Activated T-helper 1 cell treated with anti-CD3 and anti-CD28 coated beads, Interleukin-12 subunit alpha, Interleukin-12 subunit beta, Interleukin-2, Interleukin-4 antibody, amounts not matched to agents 30 ng/mL and 10 ng/mL and 1 ng/mL, durations not matched to agents 14 hours and 24 hours and 36 hours (primary cell): ENCODE measurements at regions not wholly inside any gene's neighbourhood (a gene's known extent, or its start where the extent isn't known, plus 50 kb on each side); places are given as distances from the start of the nearest gene placed in this dataset.

Experiments used
- DNase-seq: peaks from one replicate; pipeline ENCODE4 v3.0.0; 2021; ENCODE audit warnings: low spot score
- H3K27ac Mint-ChIP-seq: one replicate; pipeline ENCODE4 v1.8.0; 2021; ENCODE audit warnings: mild to moderate bottlenecking, mixed read lengths
- H3K27me3 Mint-ChIP-seq: one replicate; pipeline ENCODE4 v1.8.0; 2022; ENCODE audit warnings: mild to moderate bottlenecking, moderate library complexity, mixed read lengths; ENCODE audit not compliant: insufficient read depth
- H3K36me3 Mint-ChIP-seq: one replicate; pipeline ENCODE4 v1.8.0; 2021; ENCODE audit warnings: low read depth, mixed read lengths
- H3K4me1 Mint-ChIP-seq: one replicate; pipeline ENCODE4 v1.8.0; 2021; ENCODE audit warnings: low read depth, mixed read lengths
- H3K4me3 Mint-ChIP-seq: one replicate; pipeline ENCODE4 v1.8.0; 2021; ENCODE audit warnings: mild to moderate bottlenecking, moderate library complexity, mixed read lengths
- H3K9me3 Mint-ChIP-seq: one replicate; pipeline ENCODE4 v1.8.0; 2021; ENCODE audit warnings: mixed read lengths
- intact Hi-C: fragments of 100-400 bp; cut with micrococcal nuclease; formaldehyde crosslinking; loops from one replicate; pipeline ENCODE4 v1.15.1; 2024

GRCh38 chr12:28866715-28867503 lies 282.2 kb upstream of the FAR2 start:
- no peaks in the 10 kb centered on the region for H3K27me3 Mint-ChIP-seq
- no peaks in the 10 kb centered on the region for H3K9me3 Mint-ChIP-seq
- H3K4me3 Mint-ChIP-seq: no peak overlapping the region
- H3K4me1 Mint-ChIP-seq: no peaks in the 10 kb centered on the region
- H3K27ac Mint-ChIP-seq: no peak overlapping the region
- H3K36me3 Mint-ChIP-seq: no peaks in the 10 kb centered on the region
- intact Hi-C loops: no loop called here
- DNase-seq: no peak

DNA sequence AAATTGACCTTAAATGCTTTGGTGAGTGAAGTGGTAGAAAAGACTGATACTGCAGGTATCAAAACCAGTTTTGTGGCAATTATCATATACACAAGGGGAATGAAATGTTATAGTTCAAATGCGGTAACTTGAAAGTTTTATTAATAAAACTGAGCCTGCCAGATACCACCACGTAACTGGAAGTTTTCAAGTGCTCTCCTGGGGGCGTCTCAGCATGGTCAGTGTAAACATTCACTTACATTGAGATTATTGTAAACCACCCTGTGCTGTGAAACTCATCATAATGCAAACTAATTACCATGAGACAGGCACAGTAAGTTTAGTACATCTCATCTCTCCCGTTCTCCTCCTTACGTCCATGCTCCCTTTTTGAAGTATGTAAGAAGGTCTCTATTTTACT lies 280.7 kb upstream of the FAR2 start:
- Mint-ChIP-seq H3K4me3 (no peak overlapping the region), H3K4me1 (no peaks in the 10 kb centered on the region), H3K9me3 (no peaks in the 10 kb centered on the region), H3K27me3 (no peaks in the 10 kb centered on the region), H3K36me3 (no peaks in the 10 kb centered on the region), H3K27ac (no peak overlapping the region)
- intact Hi-C loops: no loop called here
- no peak for DNase-seq

GRCh38 chr12:28869197-28869596 lies 279.9 kb upstream of the FAR2 start:
- Mint-ChIP-seq H3K27ac (no peak overlapping the region), H3K36me3 (no peaks in the 10 kb centered on the region), H3K27me3 (no peaks in the 10 kb centered on the region), H3K4me3 (no peak overlapping the region), H3K4me1 (no peaks in the 10 kb centered on the region), H3K9me3 (no peaks in the 10 kb centered on the region)
- intact Hi-C loops: no loop called here
- DNase-seq: no peak

GRCh38 chr12:28870839-28871440 lies 278.1 kb upstream of the FAR2 start:
- H3K27me3 Mint-ChIP-seq: no peaks in the 10 kb centered on the region
- DNase-seq: no peak
- H3K9me3 Mint-ChIP-seq: no peaks in the 10 kb centered on the region
- no peaks in the 10 kb centered on the region for H3K36me3 Mint-ChIP-seq
- no peak overlapping the region for H3K4me3 Mint-ChIP-seq
- intact Hi-C loops: loop anchor here (5.0 kb wide), 1 partner anchor 899 kb away; the partner anchor contains the start of gene PTHLH
- H3K27ac Mint-ChIP-seq: no peak overlapping the region
- no peaks in the 10 kb centered on the region for H3K4me1 Mint-ChIP-seq

DNA sequence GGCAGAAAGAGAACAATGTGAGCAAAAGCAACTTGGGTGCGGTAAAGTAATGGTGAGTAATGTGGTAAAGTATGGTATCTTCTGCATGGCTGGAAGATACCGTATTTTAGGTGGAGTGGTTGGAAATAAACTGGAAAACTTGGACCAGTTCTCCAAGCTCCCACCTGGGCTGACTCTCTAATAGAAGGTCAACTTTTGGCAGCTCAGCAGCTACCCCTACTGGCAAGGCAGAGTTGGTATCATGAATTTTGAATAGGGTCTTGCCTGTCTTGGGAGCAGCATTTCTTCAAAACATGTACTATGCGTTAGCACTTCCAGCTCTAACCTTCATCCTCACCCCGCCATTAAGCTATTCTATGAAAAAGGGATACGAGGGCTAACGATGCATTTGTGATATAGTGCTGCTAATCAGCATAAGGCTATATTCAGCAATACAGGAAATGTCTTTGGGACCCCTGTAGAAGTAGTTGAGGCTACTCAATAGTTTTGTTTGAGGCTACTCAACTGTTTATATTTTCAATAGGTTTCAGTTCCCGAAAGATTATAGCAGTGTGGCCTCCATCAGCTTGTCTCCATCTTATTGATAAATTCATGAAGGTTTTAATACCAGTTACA lies 276.3 kb upstream of the FAR2 start:
- Mint-ChIP-seq H3K9me3 (no peaks in the 10 kb centered on the region), H3K4me3 (no peak overlapping the region), H3K27me3 (no peaks in the 10 kb centered on the region), H3K4me1 (no peaks in the 10 kb centered on the region), H3K36me3 (no peaks in the 10 kb centered on the region), H3K27ac (no peak overlapping the region)
- DNase-seq: no peak
- intact Hi-C loops: loop anchor here (2.0 to 5.0 kb wide), 2 partner anchors 900 to 1140 kb away; partner anchors contain the start of gene PTHLH

GRCh38 chr12:28874758-28875157 lies 274.3 kb upstream of the FAR2 start:
- Mint-ChIP-seq H3K27me3 (no peaks in the 10 kb centered on the region), H3K4me1 (no peaks in the 10 kb centered on the region), H3K27ac (no peak overlapping the region), H3K4me3 (no peak overlapping the region), H3K36me3 (no peaks in the 10 kb centered on the region), H3K9me3 (no peaks in the 10 kb centered on the region)
- DNase-seq: no peak
- intact Hi-C loops: loop anchor here (5.0 kb wide), 1 partner anchor 902 kb away; the partner anchor contains the start of gene PTHLH

GRCh38 chr12:28876196-28876798 lies 272.8 kb upstream of the FAR2 start:
- intact Hi-C loops: no loop called here
- no peak overlapping the region for H3K27ac Mint-ChIP-seq

GRCh38 chr12:28877854-28878253 lies 271.2 kb upstream of the FAR2 start:
- intact Hi-C loops: no loop called here
- no peak for DNase-seq
- no peaks in the 10 kb centered on the region for H3K36me3 Mint-ChIP-seq
- no peak overlapping the region for H3K4me3 Mint-ChIP-seq
- no peak overlapping the region for H3K27ac Mint-ChIP-seq
- H3K27me3 Mint-ChIP-seq: peaks cover 2% of the 10 kb centered on the region
- no peaks in the 10 kb centered on the region for H3K9me3 Mint-ChIP-seq
- H3K4me1 Mint-ChIP-seq: no peaks in the 10 kb centered on the region

More at GRCh38 chr12:28876196-28876798, 272.8 kb upstream of the FAR2 start:
- peaks cover 2% of the 10 kb centered on the region for H3K27me3 Mint-ChIP-seq
- H3K4me1 Mint-ChIP-seq: no peaks in the 10 kb centered on the region
- no peaks in the 10 kb centered on the region for H3K36me3 Mint-ChIP-seq
- DNase-seq: no peak
- no peak overlapping the region for H3K4me3 Mint-ChIP-seq
- H3K9me3 Mint-ChIP-seq: no peaks in the 10 kb centered on the region

GRCh38 chr12:28878629-28879028 lies 270.4 kb upstream of the FAR2 start:
- Mint-ChIP-seq H3K4me3 (no peak overlapping the region), H3K9me3 (no peaks in the 10 kb centered on the region), H3K4me1 (no peaks in the 10 kb centered on the region), H3K36me3 (no peaks in the 10 kb centered on the region), H3K27me3 (peaks cover 2% of the 10 kb centered on the region), H3K27ac (no peak overlapping the region)
- DNase-seq: no peak
- intact Hi-C loops: no loop called here

- Mint-ChIP-seq H3K9me3 (no peaks in the 10 kb centered on the region), H3K36me3 (no peaks in the 10 kb centered on the region), H3K27me3 (peaks cover 2% of the 10 kb centered on the region), H3K4me3 (no peak overlapping the region), H3K4me1 (no peaks in the 10 kb centered on the region), H3K27ac (no peak overlapping the region)
- intact Hi-C loops: no loop called here
- no peak for DNase-seq
These were observed 269.7 kb upstream of the FAR2 start for GRCh38 chr12:28879379-28879778.

DNA sequence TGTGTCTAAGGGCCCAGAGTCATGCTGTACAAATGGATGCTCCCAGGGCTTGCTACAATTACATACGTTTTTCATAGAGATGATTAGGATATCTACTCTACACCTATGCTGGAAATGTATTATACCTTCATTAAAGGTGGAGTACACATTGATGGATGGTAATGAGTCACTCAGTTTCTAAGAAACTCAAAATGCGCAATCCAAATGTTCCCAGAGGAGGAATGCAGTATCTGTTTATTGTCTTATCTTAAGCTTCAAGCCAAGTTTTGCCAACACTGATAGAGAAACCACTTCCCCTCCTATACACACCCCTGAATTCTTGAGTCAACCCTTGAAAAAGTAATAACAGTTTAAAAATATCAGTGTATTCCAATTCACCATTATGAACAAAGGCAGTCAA lies 266.6 kb upstream of the FAR2 start:
- Mint-ChIP-seq H3K36me3 (no peaks in the 10 kb centered on the region), H3K27ac (no peak overlapping the region), H3K27me3 (peaks cover 2% of the 10 kb centered on the region), H3K4me1 (no peaks in the 10 kb centered on the region), H3K4me3 (no peak overlapping the region), H3K9me3 (no peaks in the 10 kb centered on the region)
- intact Hi-C loops: no loop called here
- DNase-seq: no peak

- intact Hi-C loops: no loop called here
- H3K9me3 Mint-ChIP-seq: no peaks in the 10 kb centered on the region
These were observed 265.6 kb upstream of the FAR2 start for GRCh38 chr12:28883406-28883997.

More at GRCh38 chr12:28883406-28883997, 265.6 kb upstream of the FAR2 start:
- Mint-ChIP-seq H3K27ac (no peak overlapping the region), H3K27me3 (peaks cover 2% of the 10 kb centered on the region), H3K4me1 (no peaks in the 10 kb centered on the region), H3K4me3 (no peak overlapping the region), H3K36me3 (no peaks in the 10 kb centered on the region)
- DNase-seq: no peak
